ENCODE measurements at regions not wholly inside any gene's neighbourhood (a gene's known extent, or its start where the extent isn't known, plus 50 kb on each side); places are given as distances from the start of the nearest gene placed in this dataset.
A peak's percentile ranks its signal among the peaks of the same experiment; 100 is the strongest.

- DNase-seq = no peak
- in situ Hi-C loops (cut with MboI; ENCODE audit: low pct_unique_long_range_greater_than_20kb, low sequenced_read_pairs) = no loop called here
These were observed 83.6 kb upstream of the SLC44A3 start for GRCh38 chr1:94736549-94736948.

DNA sequence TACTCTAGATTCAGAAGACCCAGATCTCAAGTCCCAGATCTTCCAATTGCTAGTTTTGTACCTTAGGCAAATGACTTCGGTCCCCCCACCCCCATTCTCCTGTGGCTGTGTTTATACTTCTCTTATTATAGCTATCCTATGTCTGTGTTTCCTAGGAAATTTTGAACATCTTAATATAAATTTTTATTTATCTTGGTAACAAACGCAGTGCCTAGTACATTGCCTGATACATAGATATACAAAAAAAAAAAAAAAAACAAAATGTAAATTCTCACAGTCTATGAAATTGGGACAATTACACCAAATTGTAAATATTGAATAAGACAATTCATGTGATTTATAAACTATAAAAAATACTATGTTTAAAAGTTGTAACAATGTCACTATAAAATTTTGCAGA lies 84.1 kb upstream of the SLC44A3 start:
- no peak for DNase-seq
- in situ Hi-C loops (cut with MboI; ENCODE audit: low pct_unique_long_range_greater_than_20kb, low sequenced_read_pairs) = no loop called here

DNA sequence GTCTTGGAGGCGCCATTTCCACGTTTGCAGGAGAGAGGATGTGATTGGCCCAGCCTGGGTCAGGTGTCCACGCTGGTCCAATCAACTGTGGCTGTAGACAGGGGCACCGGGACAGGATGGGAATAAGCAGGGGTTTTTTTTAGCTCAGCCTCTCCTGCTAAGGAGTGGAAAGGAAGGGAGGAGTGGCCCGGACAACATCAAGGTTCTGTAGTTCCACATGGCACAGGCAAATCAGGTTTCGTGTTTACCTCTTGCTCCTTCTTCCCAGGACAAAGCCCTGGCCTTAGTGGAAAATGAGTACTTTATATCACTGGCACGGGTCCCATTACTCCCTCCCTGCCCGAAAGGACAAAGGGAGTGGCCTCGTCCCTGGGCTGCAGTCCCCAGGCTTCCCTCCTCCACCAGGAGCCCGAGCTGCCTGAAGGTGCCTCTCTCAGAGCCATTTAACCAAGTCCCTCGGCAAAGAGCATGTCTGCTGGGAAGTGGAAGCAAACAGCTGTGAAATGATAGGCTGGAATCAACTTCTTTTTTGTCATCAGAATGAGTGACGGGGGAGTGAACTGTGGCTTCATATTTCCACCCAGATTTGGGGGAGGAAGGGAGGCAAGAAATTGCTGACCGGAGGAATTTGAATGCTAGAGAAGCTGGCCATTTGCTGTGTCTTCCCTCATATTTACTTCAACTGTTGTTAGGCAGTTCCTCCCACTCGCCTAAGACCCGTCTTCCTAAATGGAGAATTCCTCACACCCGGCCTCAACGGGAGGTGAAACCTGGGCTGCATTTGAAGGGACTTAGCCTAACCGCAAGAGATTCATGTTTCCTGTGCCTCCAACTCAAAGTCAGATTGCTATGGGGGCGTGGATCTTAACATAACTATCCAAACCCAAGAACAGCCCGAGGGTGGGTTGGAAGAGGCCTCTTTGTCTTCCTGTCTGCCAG lies 84.9 kb upstream of the SLC44A3 start:
- DNase-seq = peak; percentile 99
- in situ Hi-C loops (cut with MboI; ENCODE audit: low pct_unique_long_range_greater_than_20kb, low sequenced_read_pairs) = no loop called here

DNA sequence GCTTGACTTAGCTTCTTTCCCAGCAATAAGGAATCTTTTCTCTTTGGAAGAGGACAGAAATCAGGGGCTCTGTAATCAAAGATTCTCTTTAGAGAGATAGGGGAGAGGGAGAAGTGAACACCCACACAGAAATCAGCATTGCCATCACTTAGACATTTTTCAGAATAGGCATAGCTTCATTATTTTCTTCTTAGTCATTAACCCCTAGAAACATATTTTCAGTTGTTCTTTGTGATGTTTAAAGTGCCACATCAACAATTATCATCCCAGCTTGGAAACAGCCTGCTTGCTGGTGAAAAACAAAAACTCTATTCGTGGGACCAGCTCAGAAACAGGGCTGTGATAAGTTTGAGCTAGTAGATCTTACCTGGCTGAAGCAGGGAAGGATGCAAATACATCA lies 88.3 kb upstream of the SLC44A3 start:
- in situ Hi-C loops (cut with MboI; ENCODE audit: low pct_unique_long_range_greater_than_20kb, low sequenced_read_pairs) = no loop called here
- DNase-seq = no peak

- in situ Hi-C loops (cut with MboI; ENCODE audit: low pct_unique_long_range_greater_than_20kb, low sequenced_read_pairs) = no loop called here
- DNase-seq = no peak
These were observed 89.7 kb upstream of the SLC44A3 start for GRCh38 chr1:94730450-94730849.

DNA sequence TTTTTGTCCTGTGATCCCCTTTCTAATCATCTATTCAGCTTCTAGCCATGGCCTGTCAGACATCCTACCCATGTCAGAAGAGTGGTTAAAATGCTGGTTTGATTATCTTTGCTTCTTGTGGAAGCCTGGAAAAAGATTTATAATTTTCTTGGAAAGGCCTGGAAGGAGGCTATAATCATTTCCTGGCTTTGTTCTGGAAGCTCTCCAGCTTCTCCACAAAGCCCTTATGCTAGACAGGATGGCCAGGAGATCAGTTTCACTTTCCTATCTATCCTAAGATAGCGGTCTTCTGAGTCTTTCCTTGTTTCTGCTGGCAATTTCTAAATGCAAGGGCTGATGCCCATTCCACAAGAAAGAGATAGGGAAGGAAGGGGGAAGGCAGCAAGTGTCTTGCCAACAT lies 90.9 kb upstream of the SLC44A3 start:
- no peak for DNase-seq
- in situ Hi-C loops (cut with MboI; ENCODE audit: low pct_unique_long_range_greater_than_20kb, low sequenced_read_pairs) = no loop called here

DNA sequence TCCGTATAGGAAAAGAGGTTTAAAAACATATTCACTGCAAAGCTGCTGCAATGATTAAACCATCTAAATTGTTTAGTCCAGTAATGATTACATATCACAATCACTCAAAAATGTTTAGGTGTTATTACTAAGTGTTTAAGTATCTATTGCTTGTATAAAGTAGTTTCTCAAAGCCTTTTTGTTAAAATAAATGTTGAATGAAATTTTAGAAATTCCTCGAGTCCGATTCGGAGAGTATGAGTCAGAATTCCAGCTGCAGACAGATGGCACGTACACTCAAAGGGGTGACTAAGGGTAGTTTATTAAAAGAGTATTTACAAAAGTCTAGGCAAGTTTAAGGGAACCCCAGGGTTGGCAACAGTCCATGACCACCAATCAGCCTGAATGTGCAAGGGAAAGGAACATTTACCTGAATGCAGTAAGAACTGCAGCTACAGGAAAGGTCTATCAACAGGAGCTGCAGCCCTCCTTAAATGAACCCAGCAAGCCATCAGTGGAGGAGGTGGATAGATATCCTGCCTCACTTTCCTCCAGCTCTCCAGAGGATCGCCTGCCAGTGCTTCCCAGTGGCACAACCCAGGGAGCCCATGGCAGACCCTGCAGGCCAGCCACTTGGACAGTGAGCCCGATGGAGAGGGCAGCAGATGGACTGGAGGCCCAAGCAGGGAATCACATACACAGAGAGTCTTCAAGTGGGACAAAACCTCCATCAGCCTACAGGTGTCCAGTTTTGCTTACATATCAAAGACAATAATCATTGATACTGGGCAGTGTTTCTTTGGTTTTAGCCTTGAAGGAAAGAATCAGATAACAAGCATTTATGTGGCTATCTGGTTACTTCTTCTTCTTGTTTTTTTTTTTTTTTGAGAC lies 92.1 kb upstream of the SLC44A3 start:
- no peak for DNase-seq
- in situ Hi-C loops (cut with MboI; ENCODE audit: low pct_unique_long_range_greater_than_20kb, low sequenced_read_pairs) = no loop called here

GRCh38 chr1:94726981-94727685 lies 93.0 kb upstream of the SLC44A3 start:
- in situ Hi-C loops (cut with MboI; ENCODE audit: low pct_unique_long_range_greater_than_20kb, low sequenced_read_pairs) = no loop called here
- DNase-seq = no peak

- no peak for DNase-seq
- in situ Hi-C loops (cut with MboI; ENCODE audit: low pct_unique_long_range_greater_than_20kb, low sequenced_read_pairs) = no loop called here
These were observed 94.6 kb upstream of the SLC44A3 start for GRCh38 chr1:94725566-94725965.

DNA sequence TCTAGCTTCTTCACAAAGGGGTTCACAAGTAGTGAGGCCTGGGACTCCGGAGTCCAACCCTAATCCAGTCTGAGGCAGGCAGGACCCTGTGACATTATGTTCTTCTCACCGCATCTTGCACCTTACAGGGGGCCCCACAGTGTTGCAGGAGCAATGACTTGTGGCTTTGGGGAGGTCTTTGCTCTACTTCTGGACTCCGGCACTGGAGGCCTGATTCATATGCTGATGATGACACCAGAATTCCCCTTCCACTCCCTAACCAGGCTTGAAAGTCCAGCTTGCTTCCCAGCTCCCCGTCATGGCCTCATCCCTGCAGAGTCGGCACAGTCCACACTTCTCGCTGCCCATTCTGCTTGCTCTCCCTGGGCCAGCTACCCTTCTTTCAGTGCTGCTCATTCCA lies 96.3 kb upstream of the SLC44A3 start:
- in situ Hi-C loops (cut with MboI; ENCODE audit: low pct_unique_long_range_greater_than_20kb, low sequenced_read_pairs) = no loop called here
- DNase-seq = no peak

DNA sequence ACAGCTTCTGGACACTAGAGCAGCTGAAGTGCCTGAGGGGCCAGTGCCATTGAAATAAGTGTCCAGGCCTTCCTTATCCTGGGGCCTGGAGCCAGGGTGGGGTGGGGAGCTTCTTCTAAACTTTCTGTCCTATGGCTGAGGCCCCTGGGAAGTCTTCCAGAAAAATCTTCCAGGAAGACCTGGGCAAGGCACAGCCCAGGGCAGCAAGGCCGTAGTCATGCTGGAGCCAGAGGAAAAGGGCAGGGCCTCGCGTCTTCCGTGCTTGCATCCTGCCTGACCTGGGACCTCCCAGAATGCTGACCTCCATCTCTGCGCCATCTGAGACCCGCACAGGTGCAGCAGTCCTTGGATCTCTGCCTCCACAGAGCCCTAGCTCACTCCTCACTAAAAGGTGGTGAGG lies 96.7 kb upstream of the SLC44A3 start:
- DNase-seq = no peak
- in situ Hi-C loops (cut with MboI; ENCODE audit: low pct_unique_long_range_greater_than_20kb, low sequenced_read_pairs) = no loop called here

GRCh38 chr1:94722181-94722580 lies 98.0 kb upstream of the SLC44A3 start:
- no peak for DNase-seq
- in situ Hi-C loops (cut with MboI; ENCODE audit: low pct_unique_long_range_greater_than_20kb, low sequenced_read_pairs) = no loop called here

DNA sequence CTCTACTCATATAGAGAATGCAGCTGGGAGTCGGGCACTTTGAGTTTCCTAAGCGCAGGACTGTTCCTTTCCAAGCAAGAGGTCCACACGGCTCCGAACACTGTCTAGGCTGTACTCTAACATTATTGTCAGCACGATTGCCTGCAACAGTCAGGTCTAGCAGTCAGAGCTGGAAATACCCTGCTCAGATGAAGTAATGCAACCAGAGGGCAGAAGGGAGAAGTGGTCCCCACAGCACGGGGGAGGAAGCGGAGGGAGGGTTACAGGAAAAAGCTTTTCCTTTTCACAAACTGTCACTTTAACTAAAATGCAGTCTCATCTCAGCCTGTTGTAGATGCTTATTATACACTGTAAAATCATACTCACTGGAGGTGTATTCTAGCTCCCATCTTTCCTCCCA lies 98.9 kb upstream of the SLC44A3 start:
- peak; percentile 92 for DNase-seq
- in situ Hi-C loops (cut with MboI; ENCODE audit: low pct_unique_long_range_greater_than_20kb, low sequenced_read_pairs) = no loop called here

GRCh38 chr1:94719926-94720793 lies 100.0 kb upstream of the SLC44A3 start:
- in situ Hi-C loops (cut with MboI; ENCODE audit: low pct_unique_long_range_greater_than_20kb, low sequenced_read_pairs) = no loop called here
- DNase-seq = peak; percentile 39

DNA sequence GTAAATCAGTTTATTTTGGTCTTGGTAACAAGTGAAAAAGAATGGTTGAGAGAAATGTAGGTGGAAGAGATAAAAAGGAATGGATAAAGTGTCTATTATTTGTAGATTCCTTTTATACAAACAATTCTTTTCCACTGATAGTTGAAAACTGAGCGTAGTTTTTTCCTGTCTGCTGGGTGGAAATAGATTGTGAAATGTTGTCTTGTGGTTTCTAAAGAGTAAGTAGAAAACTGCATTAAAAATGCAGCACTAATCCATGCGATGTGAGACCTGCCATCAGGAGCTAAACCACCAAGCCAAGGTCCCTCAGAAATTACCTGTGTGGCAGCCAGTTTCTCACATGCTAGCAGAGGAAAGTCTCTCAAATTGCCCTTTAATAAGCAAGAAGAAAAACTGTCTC lies 103.2 kb upstream of the SLC44A3 start:
- peak; percentile 36 for DNase-seq
- in situ Hi-C loops (cut with MboI; ENCODE audit: low pct_unique_long_range_greater_than_20kb, low sequenced_read_pairs) = no loop called here

GRCh38 chr1:94715321-94715720 lies 104.8 kb upstream of the SLC44A3 start:
- in situ Hi-C loops (cut with MboI; ENCODE audit: low pct_unique_long_range_greater_than_20kb, low sequenced_read_pairs) = no loop called here
- no peak for DNase-seq

DNA sequence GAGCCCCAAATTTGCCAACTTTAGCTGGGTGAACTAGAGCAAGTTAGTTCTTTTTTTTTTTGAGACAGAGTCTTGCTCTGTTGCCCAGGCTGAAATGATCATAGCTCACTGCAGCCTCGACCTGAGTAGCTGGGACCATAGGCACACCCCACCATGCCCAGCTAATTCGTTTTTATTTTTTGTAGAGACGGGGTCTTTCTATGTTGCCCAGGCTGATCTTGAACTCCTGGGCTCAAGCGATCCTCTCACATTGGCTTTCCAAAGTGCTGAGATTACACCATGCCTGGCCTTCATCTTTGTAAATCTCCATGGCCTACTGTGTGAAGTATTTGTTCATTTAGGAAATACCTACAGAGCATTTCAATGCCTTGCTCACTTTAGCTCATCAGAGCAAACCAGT lies 105.6 kb upstream of the SLC44A3 start:
- in situ Hi-C loops (cut with MboI; ENCODE audit: low pct_unique_long_range_greater_than_20kb, low sequenced_read_pairs) = no loop called here
- DNase-seq = no peak

GRCh38 chr1:94714152-94714551 lies 106.0 kb upstream of the SLC44A3 start:
- in situ Hi-C loops (cut with MboI; ENCODE audit: low pct_unique_long_range_greater_than_20kb, low sequenced_read_pairs) = no loop called here
- DNase-seq = no peak

Data from KBM-7 (cell line).